GM12891 (cell line): ENCODE measurements at regions not wholly inside any gene's neighbourhood (a gene's known extent, or its start where the extent isn't known, plus 50 kb on each side); places are given as distances from the start of the nearest gene placed in this dataset.

Experiments used
- DNase-seq: peaks from one replicate; pipeline ENCODE4 v3.0.0; 2011; ENCODE audit warnings: low spot score; ENCODE audit not compliant: insufficient read length
- FAIRE-seq: peaks from 2 replicates; lab custom pipeline; 2011; peaks lifted over from hg19 to GRCh38; lab: Jason Lieb, UNC
- PAX5 ChIP-seq: IDR thresholded peaks from 2 replicates; pipeline ENCODE4 v1.6.1; 2011; ENCODE audit warnings: low read length, moderate library complexity, mild to moderate bottlenecking; ENCODE audit not compliant: insufficient read depth, severe bottlenecking
- POLR2A ChIP-seq: IDR thresholded peaks from 2 replicates; pipeline ENCODE4 v1.6.1; 2011; ENCODE audit warnings: low read depth, low read length, control low read depth
- POLR2AphosphoS5 ChIP-seq: IDR thresholded peaks from 2 replicates; pipeline ENCODE4 v1.6.1; 2011; ENCODE audit warnings: low read depth, low read length, control low read depth
- POU2F2 ChIP-seq: IDR thresholded peaks from 2 replicates; pipeline ENCODE4 v1.6.1; 2011; ENCODE audit warnings: low read depth, mild to moderate bottlenecking, control low read depth, low read length, moderate library complexity
- SPI1 ChIP-seq: IDR thresholded peaks from 2 replicates; pipeline ENCODE4 v1.6.1; 2011; ENCODE audit warnings: low read depth, low read length, control low read depth
- TAF1 ChIP-seq: IDR thresholded peaks from 2 replicates; pipeline ENCODE4 v1.6.1; 2011; ENCODE audit warnings: low read depth, low read length, control low read depth

DNA sequence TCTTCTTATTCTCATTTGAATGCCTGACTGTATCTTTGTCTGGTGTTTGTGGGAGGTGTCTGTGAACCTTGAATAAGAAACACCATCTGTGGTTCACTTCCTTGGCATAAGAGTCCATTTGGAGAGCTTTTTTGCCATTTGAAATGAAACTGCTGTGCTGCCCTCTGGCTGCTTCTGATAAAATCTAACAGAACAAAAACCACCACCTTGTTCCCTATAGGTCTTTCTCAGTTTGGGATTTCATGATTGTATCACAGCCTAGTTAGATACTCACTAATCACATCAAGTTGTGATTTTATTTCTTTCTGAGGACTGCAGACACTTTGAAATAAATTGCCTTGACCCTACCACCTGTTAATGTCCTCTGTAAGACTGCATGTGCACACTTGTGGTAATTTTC is 102.7 kb upstream of the FAM13C start:
- DNase-seq (no peak), FAIRE-seq (no peak)

DNA sequence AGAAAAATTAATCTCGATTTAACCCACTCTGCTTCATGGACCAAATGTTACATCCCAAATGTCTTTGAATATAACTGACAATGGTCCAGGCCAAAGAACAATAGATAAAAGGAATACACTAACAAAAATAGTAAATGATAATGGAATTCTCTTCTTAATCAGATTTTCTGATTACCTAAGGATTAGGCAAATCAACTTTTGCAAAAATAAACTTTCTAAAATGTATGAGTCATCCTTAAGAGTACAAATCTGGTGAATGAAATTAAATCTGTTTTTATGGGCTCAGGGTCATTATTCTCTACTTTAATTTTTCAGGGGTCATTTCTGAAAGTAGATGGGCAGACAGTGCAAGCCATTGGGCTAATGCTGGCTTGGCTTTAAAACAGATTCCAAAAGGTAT is 102.1 kb upstream of the FAM13C start:
- DNase-seq, result no peak
- no peak for TF ChIP-seq POLR2A
- no peak for TF ChIP-seq SPI1
- no peak for TF ChIP-seq PAX5
- no peak for TF ChIP-seq POU2F2
- TF ChIP-seq TAF1, result no peak
- TF ChIP-seq POLR2AphosphoS5, result no peak
- no peak for FAIRE-seq

More for the DNA sequence above, 102.7 kb upstream of the FAM13C start:
- TF ChIP-seq TAF1 (no peak), SPI1 (no peak), POLR2AphosphoS5 (no peak), PAX5 (no peak), POU2F2 (no peak), POLR2A (no peak)

DNA sequence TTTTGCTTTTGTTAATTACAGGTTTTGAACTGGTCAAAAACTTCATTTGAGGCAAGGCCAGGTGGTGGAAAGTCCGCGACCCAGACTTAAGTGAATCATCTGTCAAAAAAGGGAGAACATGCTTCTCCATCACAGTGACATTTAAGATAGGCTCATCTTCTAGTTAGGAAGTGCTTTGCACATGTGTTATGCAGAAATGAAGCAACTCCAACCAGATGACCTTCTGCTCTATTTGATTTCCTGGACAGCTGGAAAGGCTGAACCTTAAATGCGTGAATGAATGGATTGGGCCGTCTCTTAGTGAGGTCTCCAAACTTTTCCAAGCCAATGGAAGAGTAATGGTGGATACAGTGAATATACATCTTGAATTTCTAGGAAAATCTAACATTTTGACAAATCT is 101.6 kb upstream of the FAM13C start:
- DNase-seq (no peak), FAIRE-seq (no peak)
- TF ChIP-seq POLR2AphosphoS5, result no peak
- TF ChIP-seq PAX5, result no peak
- no peak for TF ChIP-seq POU2F2
- TF ChIP-seq SPI1, result no peak
- TF ChIP-seq POLR2A, result no peak
- no peak for TF ChIP-seq TAF1

DNA sequence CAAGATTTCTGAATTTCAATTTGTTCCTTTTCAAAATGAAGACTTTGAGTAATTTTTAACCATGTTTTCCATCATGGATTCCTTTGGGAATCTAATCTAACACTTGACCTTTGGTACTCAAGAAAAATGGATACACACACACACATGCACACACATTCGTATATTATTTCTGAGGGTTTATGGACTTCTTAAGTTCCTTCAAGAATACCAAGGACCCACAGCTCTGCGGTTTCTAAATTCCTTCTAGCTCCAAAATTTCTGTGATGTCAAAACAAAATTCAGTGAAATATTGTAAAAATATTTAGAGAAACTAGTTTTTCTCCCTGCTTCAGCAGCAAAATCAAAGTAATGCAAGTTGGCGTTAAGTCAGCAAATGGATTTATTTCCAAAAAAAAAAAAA is 98.3 kb upstream of the FAM13C start:
- DNase-seq (no peak), FAIRE-seq (no peak)
- TF ChIP-seq SPI1 (no peak), POLR2A (no peak), TAF1 (no peak), PAX5 (no peak), POLR2AphosphoS5 (no peak), POU2F2 (no peak)

DNA sequence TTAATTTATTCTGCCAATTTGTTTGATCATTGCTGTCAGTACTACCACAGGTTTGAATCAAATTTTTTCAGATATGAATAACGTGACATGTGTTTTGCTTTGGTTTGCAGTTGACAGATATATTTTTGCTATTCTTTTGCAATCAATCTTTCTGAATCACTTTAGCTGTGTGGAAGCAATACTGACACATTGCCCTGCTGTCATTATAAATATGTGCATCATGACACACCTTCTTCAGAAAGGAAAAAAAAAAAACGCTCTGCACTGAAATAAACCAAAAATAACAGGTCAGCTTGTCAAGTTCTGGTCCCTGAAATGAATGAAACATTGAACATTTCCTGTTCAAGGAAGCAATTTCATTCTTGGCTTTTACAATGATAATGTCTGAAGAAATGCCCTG is 93.8 kb upstream of the FAM13C start:
- FAIRE-seq (no peak), DNase-seq (no peak)
- TF ChIP-seq POLR2A (no peak), POU2F2 (no peak), PAX5 (no peak), POLR2AphosphoS5 (no peak), TAF1 (no peak), SPI1 (no peak)

DNA sequence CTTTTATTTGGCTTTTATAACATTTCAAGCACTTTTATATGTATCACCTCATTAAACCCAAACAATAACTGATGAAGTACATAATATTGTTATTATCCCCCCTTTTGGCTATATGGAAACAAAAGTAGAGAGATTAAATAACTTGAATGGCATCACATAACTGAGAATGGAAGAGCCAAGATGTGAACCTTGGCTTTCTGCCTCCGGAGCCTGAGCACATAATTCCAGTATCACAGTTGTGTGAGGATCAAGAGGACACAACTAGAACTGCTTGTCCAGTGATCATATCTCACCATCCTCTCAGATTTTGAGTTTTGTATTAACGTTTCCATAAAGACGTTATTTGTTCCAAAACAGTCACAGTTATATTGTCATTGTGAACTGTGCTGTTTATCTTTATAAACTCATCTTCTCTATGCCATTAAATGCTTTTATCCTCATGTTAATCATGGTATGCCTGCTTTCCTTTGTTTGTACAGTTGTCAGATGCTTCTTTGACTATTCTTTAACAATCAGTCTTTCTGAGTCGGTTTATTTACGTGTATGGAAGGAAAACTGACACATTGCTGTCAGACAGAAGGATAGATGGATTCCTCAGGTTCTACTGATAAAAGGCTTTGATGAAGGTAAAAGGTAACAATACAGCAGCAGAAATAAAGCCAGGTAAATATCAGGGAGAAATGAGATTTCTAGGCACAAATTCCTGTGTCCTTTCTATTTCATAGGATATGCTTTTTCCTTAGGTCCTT is 92.0 kb upstream of the FAM13C start:
- DNase-seq (no peak), FAIRE-seq (no peak)
- TF ChIP-seq POU2F2 (no peak), PAX5 (no peak), SPI1 (no peak), TAF1 (no peak), POLR2AphosphoS5 (no peak), POLR2A (no peak)

DNA sequence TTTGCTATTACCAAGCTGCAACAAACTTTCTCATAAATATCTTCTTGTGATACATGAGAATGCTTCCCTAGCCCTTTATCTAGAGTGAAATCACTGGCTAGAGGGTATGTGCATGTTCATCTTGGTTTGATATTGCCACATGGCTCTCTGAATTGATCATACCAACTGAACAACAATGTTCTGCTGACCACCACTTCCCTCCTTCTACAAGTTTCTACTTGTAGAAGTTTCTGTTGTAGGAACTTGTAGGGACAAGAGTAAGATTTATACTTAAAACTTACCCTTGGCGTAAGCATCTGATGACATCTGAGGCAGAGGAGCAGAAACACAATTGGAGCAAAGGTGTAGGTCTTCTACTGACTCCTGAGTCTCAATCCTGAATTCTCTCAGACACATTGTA is 86.3 kb upstream of the FAM13C start:
- TF ChIP-seq POU2F2 (no peak), TAF1 (no peak), POLR2AphosphoS5 (no peak), SPI1 (no peak), POLR2A (no peak), PAX5 (no peak)
- DNase-seq (no peak), FAIRE-seq (no peak)

DNA sequence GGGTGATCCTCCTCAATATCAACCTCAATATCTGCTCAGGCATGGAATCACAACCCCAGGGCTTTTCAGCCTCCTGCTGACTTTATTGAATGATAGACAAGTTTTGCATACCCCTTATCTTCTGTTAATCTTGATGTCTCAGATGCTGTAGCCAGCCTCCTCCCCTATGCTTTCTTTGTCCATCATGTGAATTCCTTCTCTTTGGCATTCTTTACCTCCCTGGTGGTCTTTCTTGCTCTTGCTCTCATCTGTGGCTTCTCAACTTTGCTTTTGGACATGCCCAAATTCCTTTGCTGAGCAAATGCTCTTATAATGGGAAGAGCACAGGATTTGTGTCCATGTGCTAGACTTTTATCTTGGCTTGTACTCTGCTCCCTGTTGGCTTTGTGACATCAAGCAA is 73.4 kb upstream of the FAM13C start:
- no peak for FAIRE-seq

DNA sequence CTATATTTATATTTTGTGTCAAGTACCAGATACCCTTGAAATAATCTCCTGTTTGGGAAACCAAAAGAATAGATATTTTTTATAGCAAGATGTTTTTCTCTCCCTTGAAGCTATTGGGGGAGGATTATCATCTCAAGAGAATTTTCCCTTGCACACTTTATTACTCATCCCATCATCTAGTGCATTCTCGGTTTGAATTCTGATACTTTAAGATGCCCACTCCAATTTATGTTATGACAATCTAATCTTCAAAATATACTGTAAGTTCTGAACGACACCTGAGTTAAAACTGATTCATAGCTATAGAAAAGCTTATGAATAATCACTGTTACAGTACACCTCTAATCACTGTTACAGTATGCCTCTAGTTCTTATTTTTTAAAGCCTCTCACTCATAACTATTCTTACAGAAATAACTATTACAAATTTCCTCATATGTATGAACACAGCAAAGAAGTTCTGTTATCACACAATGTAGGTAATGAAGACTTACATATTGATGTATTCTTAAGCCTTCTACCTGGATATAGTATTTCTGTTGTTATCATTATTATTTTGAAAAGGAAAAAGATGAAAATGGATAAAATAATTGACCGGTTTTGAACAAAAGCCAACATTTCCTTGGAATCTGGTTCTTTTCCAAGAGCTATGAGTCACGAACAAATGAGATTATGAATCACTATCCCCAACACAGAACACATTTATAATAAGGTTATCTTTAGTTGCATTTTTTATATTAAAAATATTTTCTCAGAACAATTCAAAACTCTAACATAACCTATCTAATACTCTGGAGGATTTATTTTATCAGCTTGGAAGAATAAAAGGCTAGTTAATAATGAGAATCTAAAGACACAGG is 72.3 kb upstream of the FAM13C start:
- TF ChIP-seq TAF1 (no peak), POU2F2 (no peak), SPI1 (no peak), POLR2A (no peak), POLR2AphosphoS5 (no peak), PAX5 (no peak)
- DNase-seq (no peak), FAIRE-seq (no peak)

More for the DNA sequence above, 73.4 kb upstream of the FAM13C start:
- no peak for TF ChIP-seq SPI1
- no peak for TF ChIP-seq POLR2AphosphoS5
- no peak for TF ChIP-seq POLR2A
- TF ChIP-seq PAX5, result no peak
- TF ChIP-seq POU2F2, result no peak
- no peak for DNase-seq
